HCT116 (cell line): ENCODE measurements at regions not wholly inside any gene's neighbourhood (a gene's known extent, or its start where the extent isn't known, plus 50 kb on each side); places are given as distances from the start of the nearest gene placed in this dataset.

Experiments used
- ATAC-seq: fragments of 200-7000 bp; cut with Tn5 transposase; 2 replicates; pipeline ENCODE4 v1.9.1; 2020; ENCODE audit warnings: mild to moderate bottlenecking, moderate library complexity
- BruUV-seq: library from RNA; stranded (reverse); fragments of 400-500 nt; replicated peaks from 2 replicates; lab custom pipeline; 2021; lab: Mats Ljungman, UMichigan
- CTCF ChIA-PET: fragments of 300-600 bp; sonication (Branson Sonifier 250); formaldehyde crosslinking; loops from one replicate; lab custom pipeline; 2021; ENCODE audit warnings: antibody characterized with exemption; lab: Charles Lee
- POLR2A ChIA-PET: fragments of 300-600, 350-600 bp; sonication (Branson Sonifier 250); formaldehyde crosslinking; loops from one replicate; lab custom pipeline; 2021; ENCODE audit warnings: antibody characterized with exemption; lab: Charles Lee
- RAD21 ChIA-PET, 2 experiments: fragments of 300-600 bp; sonication (Branson Sonifier 250); formaldehyde crosslinking; loops; one replicate each; lab custom pipeline; 2023; ENCODE audit warnings: low total read pairs in 2 of 2; ENCODE audit not compliant: uncharacterized antibody in 2 of 2, unreplicated experiment in 2 of 2, low non-redundant PET in 1 of 2; lab: Charles Lee
- DNase-seq: peaks from one replicate; pipeline ENCODE4 v3.0.0-alpha.2; 2010; ENCODE audit warnings: low read depth, low spot score
- H2AFZ ChIP-seq: fragments of 200-600 bp; shearing (Covaris generic), sonication (generic); 2 replicates; pipeline ENCODE4 v1.6.1; 2017; ENCODE audit warnings: low read depth, mixed run types, mixed read lengths, antibody characterized with exemption, low read length; ENCODE audit not compliant: poor library complexity, severe bottlenecking
- H3K27ac ChIP-seq: 2 replicates; pipeline ENCODE4 v1.5.1; 2012; ENCODE audit warnings: low read depth, low read length
- H3K27me3 ChIP-seq: fragments of 200-600 bp; sonication (generic); 2 replicates; pipeline ENCODE4 v1.6.1; 2016; ENCODE audit warnings: mixed run types, low read length, mixed read lengths; ENCODE audit not compliant: insufficient read depth
- H3K36me3 ChIP-seq, 2 experiments: fragments of 200-500 bp in 1 of 2; fragments of 200-600 bp in 1 of 2; sonication (Bioruptor generic) in 1 of 2; sonication (generic) in 1 of 2; 2 replicates each; pipeline versions ENCODE4 v1.5.1 to v1.6.1; 2014 to 2016; ENCODE audit warnings: low read length in 2 of 2, inconsistent platforms in 1 of 2, mixed read lengths in 1 of 2, mixed run types in 1 of 2; ENCODE audit not compliant: insufficient read depth in 2 of 2, control insufficient read depth in 1 of 2
- H3K4me1 ChIP-seq, 2 experiments: fragments of 200-600 bp in 1 of 2; sonication (generic) in 1 of 2; 2 replicates each; pipeline versions ENCODE4 v1.5.1 to v1.6.1; 2012 to 2017; ENCODE audit warnings: low read length in 2 of 2, inconsistent platforms in 1 of 2, mild to moderate bottlenecking in 1 of 2, mixed read lengths in 1 of 2, mixed run types in 1 of 2, moderate library complexity in 1 of 2; ENCODE audit not compliant: insufficient read depth in 2 of 2, control insufficient read depth in 1 of 2
- H3K4me2 ChIP-seq: fragments of 200-600 bp; sonication (generic); 2 replicates; pipeline ENCODE4 v1.6.1; 2017; ENCODE audit warnings: mixed run types, low read length, mixed read lengths
- H3K4me3 ChIP-seq, 2 experiments: fragments of 200-600 bp in 1 of 2; sonication (generic) in 1 of 2; replicated peaks in 1 of 2; 2 replicates each; pipeline ENCODE4 v1.5.1; 2011 to 2016; ENCODE audit warnings: low read length in 2 of 2, control low read depth in 1 of 2, low read depth in 1 of 2, mild to moderate bottlenecking in 1 of 2, mixed read lengths in 1 of 2, mixed run types in 1 of 2
- H3K79me2 ChIP-seq: fragments of 200-600 bp; sonication (generic); 2 replicates; pipeline ENCODE4 v1.6.1; 2017; ENCODE audit warnings: mild to moderate bottlenecking, mixed run types, low read length, moderate library complexity, mixed read lengths; ENCODE audit not compliant: insufficient read depth
- H3K9ac ChIP-seq: fragments of 200-600 bp; sonication (generic); 2 replicates; pipeline ENCODE4 v1.6.1; 2016; ENCODE audit warnings: low read length, mixed read lengths
- H3K9me2 ChIP-seq: fragments of 200-600 bp; sonication (generic), shearing (Covaris generic); 2 replicates; pipeline ENCODE4 v1.6.1; 2017; ENCODE audit warnings: mixed run types, mild to moderate bottlenecking, moderate library complexity; ENCODE audit not compliant: insufficient read depth
- H3K9me3 ChIP-seq, 2 experiments: fragments of 200-500 bp in 1 of 2; fragments of 200-600 bp in 1 of 2; sonication (Bioruptor generic) in 1 of 2; sonication (generic) in 1 of 2; 2 replicates each; pipeline ENCODE4 v1.6.1; 2014 to 2017; ENCODE audit warnings: low read length in 2 of 2, mixed read lengths in 2 of 2, inconsistent platforms in 1 of 2, low read depth in 1 of 2, mild to moderate bottlenecking in 1 of 2, mixed run types in 1 of 2, moderate library complexity in 1 of 2; ENCODE audit not compliant: control insufficient read depth in 1 of 2, insufficient read depth in 1 of 2
- H4K20me1 ChIP-seq: fragments of 200-600 bp; sonication (generic), shearing (Covaris generic); 2 replicates; pipeline ENCODE4 v1.6.1; 2017; ENCODE audit warnings: mixed run types, mild to moderate bottlenecking, moderate library complexity; ENCODE audit not compliant: insufficient read depth
- CEBPB ChIP-seq: IDR thresholded peaks from 2 replicates; pipeline ENCODE4 v1.6.1; 2012; ENCODE audit warnings: low read depth
- ELF1 ChIP-seq: IDR thresholded peaks from 2 replicates; pipeline ENCODE4 v1.6.1; 2012; ENCODE audit warnings: low read depth, borderline replicate concordance
- EZH2phosphoT487 ChIP-seq: fragments of 200-600 bp; IDR thresholded peaks from 2 replicates; pipeline ENCODE4 v1.6.1; 2018; ENCODE audit warnings: antibody characterized with exemption, borderline replicate concordance
- JUND ChIP-seq: IDR thresholded peaks from 2 replicates; pipeline ENCODE4 v1.6.1; 2012
- POLR2A ChIP-seq: IDR thresholded peaks from 2 replicates; pipeline ENCODE4 v1.7.0; 2011; ENCODE audit warnings: borderline replicate concordance; ENCODE audit not compliant: insufficient read depth, insufficient read length; ENCODE audit errors: extremely low read depth
- RAD21 ChIP-seq: IDR thresholded peaks from 2 replicates; pipeline ENCODE4 v1.6.1; 2012; ENCODE audit warnings: low read depth, mild to moderate bottlenecking
- SRF ChIP-seq: IDR thresholded peaks from 2 replicates; pipeline ENCODE4 v1.6.1; 2012; ENCODE audit warnings: low read depth
- TCF7L2 ChIP-seq: IDR thresholded peaks from 2 replicates; pipeline ENCODE4 v1.7.0; 2011; ENCODE audit warnings: borderline replicate concordance, inconsistent platforms; ENCODE audit not compliant: insufficient read depth, insufficient read length; ENCODE audit errors: extremely low read depth
- ZFX ChIP-seq: fragments of 450-650 bp; IDR thresholded peaks from 2 replicates; pipeline ENCODE4 v1.6.1; 2017
- intact Hi-C: fragments of 100-400 bp; cut with micrococcal nuclease; formaldehyde crosslinking; loops from 2 replicates; pipeline ENCODE4 v1.10.0; 2022
- TF ChIP-seq, protein P1 (sequence below), 3 experiments: fragments of 200-600 bp in 1 of 3; sonication (generic) in 1 of 3; IDR thresholded peaks in 2 of 3; conservative IDR thresholded peaks in 1 of 3; 2 replicates each; pipeline ENCODE4 v1.5.1; 2012 to 2017; ENCODE audit warnings: low read depth in 2 of 3, low read length in 2 of 3, antibody characterized with exemption in 1 of 3, borderline replicate concordance in 1 of 3, control low read depth in 1 of 3, mild to moderate bottlenecking in 1 of 3, mixed read lengths in 1 of 3, mixed run types in 1 of 3, moderate library complexity in 1 of 3; ENCODE audit not compliant: insufficient read depth in 1 of 3
- TF ChIP-seq, protein P2 (sequence below): IDR thresholded peaks from 2 replicates; pipeline ENCODE4 v1.6.1; 2011; ENCODE audit warnings: mild to moderate bottlenecking, low read length, moderate library complexity; ENCODE audit not compliant: insufficient replicate concordance; ENCODE audit errors: extremely low read depth

DNA sequence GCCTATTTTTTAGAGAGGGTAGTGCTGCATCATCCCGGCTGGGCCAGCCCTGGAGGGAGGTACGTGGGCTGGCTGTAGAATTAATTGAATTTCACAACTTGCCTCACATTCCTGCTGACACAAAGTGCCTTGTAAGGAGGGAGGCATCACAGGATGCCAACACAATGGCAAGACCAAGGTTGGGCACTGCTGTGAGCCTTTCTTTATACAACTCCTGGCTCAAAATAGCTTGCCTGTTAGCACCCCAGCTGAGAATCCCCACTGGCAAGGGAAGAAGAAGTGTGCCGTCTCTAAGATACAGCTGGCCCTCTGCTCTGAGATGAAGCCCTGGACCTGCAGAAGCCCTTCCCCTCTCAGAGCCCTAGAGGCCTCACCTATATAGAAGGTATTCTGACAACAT lies 873.9 kb downstream of the GRID1 start:
- H3K27ac ChIP-seq: no peak overlapping the region
- H3K27me3 ChIP-seq: peaks cover 33% of the 10 kb centered on the region; the same call in 1 of the 2 replicates
- no peak overlapping the region for H2AFZ ChIP-seq
- TF ChIP-seq ZFX: no peak
- no peak for TF ChIP-seq ELF1
- no peak for TF ChIP-seq CEBPB
- TF ChIP-seq POLR2A: no peak
- TF ChIP-seq TCF7L2: no peak
- no peak for TF ChIP-seq SRF
- TF ChIP-seq JUND: no peak
- TF ChIP-seq, protein P1, sequence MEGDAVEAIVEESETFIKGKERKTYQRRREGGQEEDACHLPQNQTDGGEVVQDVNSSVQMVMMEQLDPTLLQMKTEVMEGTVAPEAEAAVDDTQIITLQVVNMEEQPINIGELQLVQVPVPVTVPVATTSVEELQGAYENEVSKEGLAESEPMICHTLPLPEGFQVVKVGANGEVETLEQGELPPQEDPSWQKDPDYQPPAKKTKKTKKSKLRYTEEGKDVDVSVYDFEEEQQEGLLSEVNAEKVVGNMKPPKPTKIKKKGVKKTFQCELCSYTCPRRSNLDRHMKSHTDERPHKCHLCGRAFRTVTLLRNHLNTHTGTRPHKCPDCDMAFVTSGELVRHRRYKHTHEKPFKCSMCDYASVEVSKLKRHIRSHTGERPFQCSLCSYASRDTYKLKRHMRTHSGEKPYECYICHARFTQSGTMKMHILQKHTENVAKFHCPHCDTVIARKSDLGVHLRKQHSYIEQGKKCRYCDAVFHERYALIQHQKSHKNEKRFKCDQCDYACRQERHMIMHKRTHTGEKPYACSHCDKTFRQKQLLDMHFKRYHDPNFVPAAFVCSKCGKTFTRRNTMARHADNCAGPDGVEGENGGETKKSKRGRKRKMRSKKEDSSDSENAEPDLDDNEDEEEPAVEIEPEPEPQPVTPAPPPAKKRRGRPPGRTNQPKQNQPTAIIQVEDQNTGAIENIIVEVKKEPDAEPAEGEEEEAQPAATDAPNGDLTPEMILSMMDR (IDR thresholded peaks at IDR 0.05 in 2 of 3, conservative IDR thresholded peaks at IDR 0.05 in 1 of 3; ENCODE audit: borderline replicate concordance in 1 of 3, insufficient read depth in 1 of 3, low read depth in 2 of 3, low read length in 2 of 3): no peak
- TF ChIP-seq, protein P2, sequence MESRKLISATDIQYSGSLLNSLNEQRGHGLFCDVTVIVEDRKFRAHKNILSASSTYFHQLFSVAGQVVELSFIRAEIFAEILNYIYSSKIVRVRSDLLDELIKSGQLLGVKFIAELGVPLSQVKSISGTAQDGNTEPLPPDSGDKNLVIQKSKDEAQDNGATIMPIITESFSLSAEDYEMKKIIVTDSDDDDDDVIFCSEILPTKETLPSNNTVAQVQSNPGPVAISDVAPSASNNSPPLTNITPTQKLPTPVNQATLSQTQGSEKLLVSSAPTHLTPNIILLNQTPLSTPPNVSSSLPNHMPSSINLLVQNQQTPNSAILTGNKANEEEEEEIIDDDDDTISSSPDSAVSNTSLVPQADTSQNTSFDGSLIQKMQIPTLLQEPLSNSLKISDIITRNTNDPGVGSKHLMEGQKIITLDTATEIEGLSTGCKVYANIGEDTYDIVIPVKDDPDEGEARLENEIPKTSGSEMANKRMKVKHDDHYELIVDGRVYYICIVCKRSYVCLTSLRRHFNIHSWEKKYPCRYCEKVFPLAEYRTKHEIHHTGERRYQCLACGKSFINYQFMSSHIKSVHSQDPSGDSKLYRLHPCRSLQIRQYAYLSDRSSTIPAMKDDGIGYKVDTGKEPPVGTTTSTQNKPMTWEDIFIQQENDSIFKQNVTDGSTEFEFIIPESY: no peak
- no peak for TF ChIP-seq RAD21
- no peak for TF ChIP-seq EZH2phosphoT487
- TF ChIP-seq, all 23 proteins: peak for 0
- Histone ChIP-seq H3K36me3 (no peaks in the 10 kb centered on the region), H3K9ac (no peak overlapping the region), H4K20me1 (no peaks in the 10 kb centered on the region), H3K9me3 (no peaks in the 10 kb centered on the region), H3K79me2 (no peaks in the 10 kb centered on the region), H3K4me3 (no peak overlapping the region), H3K9me2 (no peaks in the 10 kb centered on the region), H3K4me1 (no peaks in the 10 kb centered on the region), H3K4me2 (no peak overlapping the region)
- CTCF ChIA-PET: interaction anchor here (1.1 kb wide), 1 partner anchor 503 kb away, joined by 3 read pairs; no protein-coding TSS in a partner anchor
- RAD21 ChIA-PET: no interaction called here
- ATAC-seq (no peak), DNase-seq (no peak)
- POLR2A ChIA-PET: no interaction called here
- BruUV-seq: no TSS peak
- intact Hi-C loops: no loop called here
